Right atrium auricular region (tissue), 2 donors: ENCODE measurements at regions not wholly inside any gene's neighbourhood (a gene's known extent, or its start where the extent isn't known, plus 50 kb on each side); places are given as distances from the start of the nearest gene placed in this dataset.
"Not testable (repeated sequence)": the region's sequence is repeated elsewhere in the genome, so short reads cannot be mapped to it uniquely, and the experiment has no call there.

Source experiments
- DNase-seq: peaks from one replicate; pipeline ENCODE4 v3.0.0-alpha.2; 2019; ENCODE audit warnings: low spot score
- H3K27ac ChIP-seq, 2 donors: fragments of 200-600 bp; sonication (generic); 1 replicate in 1 of 2; 2 replicates in 1 of 2; pipeline ENCODE4 v1.5.1; 2016 to 2019
- H3K27me3 ChIP-seq, 2 donors: fragments of 200-600 bp; sonication (generic); one replicate each; pipeline versions ENCODE4 v1.5.1 to v1.6.0; 2017 to 2019
- H3K36me3 ChIP-seq: fragments of 200-600 bp; sonication (generic); one replicate; pipeline ENCODE4 v1.5.1; 2016
- H3K4me1 ChIP-seq, 2 donors: fragments of 200-600 bp; sonication (generic); one replicate each; pipeline versions ENCODE4 v1.5.1 to v1.6.0; 2017 to 2019
- H3K4me3 ChIP-seq, 2 donors: fragments of 200-600 bp; sonication (generic); 1 replicate in 1 of 2; 2 replicates in 1 of 2; pipeline ENCODE4 v1.5.1; 2017 to 2019; ENCODE audit warnings: mild to moderate bottlenecking in 1 of 2, moderate library complexity in 1 of 2
- H3K9me3 ChIP-seq, 2 donors: fragments of 200-600 bp; sonication (generic); one replicate each; pipeline ENCODE4 v1.5.1; 2019
- TF ChIP-seq, protein P1 (sequence below), 2 donors: fragments of 200-600 bp; sonication (generic); IDR thresholded peaks; one replicate each; pipeline ENCODE4 v1.5.1; 2019; ENCODE audit warnings: antibody characterized with exemption in 2 of 2

DNA sequence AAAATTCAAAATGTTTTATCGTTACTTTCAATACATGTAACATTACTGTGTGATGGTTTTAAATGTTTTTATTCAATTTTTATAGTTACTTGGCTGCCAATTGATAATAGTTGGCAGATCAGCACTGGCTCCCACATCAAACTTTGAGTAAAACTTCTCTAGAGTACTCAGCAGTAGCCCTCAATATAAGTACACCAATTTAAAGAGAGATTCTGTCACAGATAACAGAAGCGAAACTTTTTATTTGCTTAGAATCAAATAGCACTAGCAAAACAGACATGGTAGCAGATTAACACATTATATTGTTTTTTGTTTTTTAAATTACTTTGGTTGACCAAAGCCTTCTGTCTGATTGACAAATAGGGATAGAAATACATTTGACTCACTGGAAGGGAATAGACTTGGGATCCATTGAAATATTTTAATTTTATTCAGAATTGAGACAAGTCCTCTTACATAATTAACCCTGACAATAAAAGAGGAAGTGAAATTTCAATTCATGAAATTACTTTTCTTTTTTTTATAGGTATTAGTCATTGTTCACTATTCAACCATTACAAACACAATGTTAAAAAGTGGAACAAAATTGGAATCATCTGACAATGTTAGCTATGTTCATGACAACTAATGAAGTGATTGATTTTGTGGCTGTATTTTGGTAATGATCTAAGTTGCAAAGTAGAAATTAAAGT is 554.9 kb downstream of the KLHL4 start:
- no peak overlapping the region for H3K27ac ChIP-seq
- H3K4me1 ChIP-seq, result no peaks in the 10 kb centered on the region
- no peak for DNase-seq
- H3K9me3 ChIP-seq, result no peaks in the 10 kb centered on the region
- H3K36me3 ChIP-seq, result no peaks in the 10 kb centered on the region
- TF ChIP-seq, protein P1, sequence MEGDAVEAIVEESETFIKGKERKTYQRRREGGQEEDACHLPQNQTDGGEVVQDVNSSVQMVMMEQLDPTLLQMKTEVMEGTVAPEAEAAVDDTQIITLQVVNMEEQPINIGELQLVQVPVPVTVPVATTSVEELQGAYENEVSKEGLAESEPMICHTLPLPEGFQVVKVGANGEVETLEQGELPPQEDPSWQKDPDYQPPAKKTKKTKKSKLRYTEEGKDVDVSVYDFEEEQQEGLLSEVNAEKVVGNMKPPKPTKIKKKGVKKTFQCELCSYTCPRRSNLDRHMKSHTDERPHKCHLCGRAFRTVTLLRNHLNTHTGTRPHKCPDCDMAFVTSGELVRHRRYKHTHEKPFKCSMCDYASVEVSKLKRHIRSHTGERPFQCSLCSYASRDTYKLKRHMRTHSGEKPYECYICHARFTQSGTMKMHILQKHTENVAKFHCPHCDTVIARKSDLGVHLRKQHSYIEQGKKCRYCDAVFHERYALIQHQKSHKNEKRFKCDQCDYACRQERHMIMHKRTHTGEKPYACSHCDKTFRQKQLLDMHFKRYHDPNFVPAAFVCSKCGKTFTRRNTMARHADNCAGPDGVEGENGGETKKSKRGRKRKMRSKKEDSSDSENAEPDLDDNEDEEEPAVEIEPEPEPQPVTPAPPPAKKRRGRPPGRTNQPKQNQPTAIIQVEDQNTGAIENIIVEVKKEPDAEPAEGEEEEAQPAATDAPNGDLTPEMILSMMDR (IDR thresholded peaks at IDR 0.05), result no peak
- no peak overlapping the region for H3K4me3 ChIP-seq
- H3K27me3 ChIP-seq, result no peaks in the 10 kb centered on the region

DNA sequence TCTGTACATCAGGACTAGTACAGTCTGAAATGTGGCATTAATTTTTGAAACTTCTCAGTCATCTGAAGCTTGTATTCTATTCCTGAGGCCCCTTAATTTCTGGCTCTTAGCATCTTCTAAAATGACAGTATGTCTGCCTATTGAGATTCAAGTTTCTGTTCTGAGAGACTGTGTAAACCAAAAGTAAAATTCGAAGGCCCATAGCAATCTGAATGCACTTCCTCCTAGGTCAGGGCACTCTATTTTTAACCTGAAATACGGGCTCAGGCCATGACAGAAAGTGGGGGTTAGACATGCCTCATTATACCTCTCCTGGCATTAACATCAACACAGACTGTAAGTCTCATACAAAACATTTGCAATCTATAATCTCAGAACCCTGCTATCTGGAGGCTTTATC is 584.4 kb downstream of the KLHL4 start:
- TF ChIP-seq, protein P1 (IDR thresholded peaks at IDR 0.05), result no peak
- no peaks in the 10 kb centered on the region for H3K27me3 ChIP-seq
- no peaks in the 10 kb centered on the region for H3K36me3 ChIP-seq
- H3K4me1 ChIP-seq, result no peaks in the 10 kb centered on the region
- no peak for DNase-seq
- no peak overlapping the region for H3K27ac ChIP-seq
- H3K4me3 ChIP-seq, result no peak overlapping the region
- no peaks in the 10 kb centered on the region for H3K9me3 ChIP-seq

DNA sequence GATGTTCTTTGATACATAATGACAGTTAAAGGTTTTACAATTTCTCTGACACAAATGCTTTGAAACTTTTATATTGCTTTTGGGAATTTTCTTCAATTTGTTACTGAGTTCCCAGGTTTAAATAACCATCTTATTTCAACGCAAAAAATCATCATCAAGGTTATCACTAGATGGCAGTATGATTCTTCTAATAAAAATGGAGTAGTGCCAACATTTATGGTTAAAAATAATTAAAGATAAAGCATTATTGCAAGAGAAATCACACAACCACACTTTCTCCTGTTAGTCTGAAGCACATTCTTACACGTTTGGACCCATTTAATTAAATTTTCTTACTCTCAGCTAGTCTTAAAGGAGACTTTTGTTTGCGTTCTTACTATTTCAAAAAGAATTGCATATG is 611.3 kb upstream of the CPXCR1 start:
- Histone ChIP-seq H3K4me3 (no peak overlapping the region), H3K27ac (no peak overlapping the region)
- no peak for DNase-seq

DNA sequence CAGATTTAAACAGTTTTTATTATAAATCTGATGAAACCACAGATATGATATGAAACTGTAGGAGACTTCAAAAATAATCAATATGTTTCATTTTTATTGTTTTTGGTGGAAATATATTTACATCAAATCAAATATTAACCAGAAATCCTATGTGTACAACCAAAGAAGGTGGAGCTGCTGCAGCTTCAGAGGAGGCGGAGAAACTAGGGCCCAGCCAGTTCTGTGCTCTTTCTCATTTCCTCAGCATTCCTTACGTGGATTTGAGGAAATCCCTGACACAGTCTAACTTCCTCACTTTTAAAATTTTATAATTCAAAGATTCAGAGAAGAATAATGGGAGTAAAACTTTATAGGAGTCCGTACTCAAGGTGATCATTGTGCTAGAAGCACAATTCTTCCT is 610.7 kb upstream of the CPXCR1 start:
- Histone ChIP-seq H3K4me3 (no peak overlapping the region), H3K36me3 (no peaks in the 10 kb centered on the region), H3K9me3 (no peaks in the 10 kb centered on the region), H3K27me3 (no peaks in the 10 kb centered on the region), H3K27ac (no peak overlapping the region), H3K4me1 (no peaks in the 10 kb centered on the region)
- no peak for DNase-seq
- TF ChIP-seq, protein P1 (IDR thresholded peaks at IDR 0.05), result no peak

More for the DNA sequence above, 611.3 kb upstream of the CPXCR1 start:
- Histone ChIP-seq H3K4me1 (no peaks in the 10 kb centered on the region), H3K27me3 (no peaks in the 10 kb centered on the region), H3K36me3 (no peaks in the 10 kb centered on the region), H3K9me3 (no peaks in the 10 kb centered on the region)
- TF ChIP-seq, protein P1 (IDR thresholded peaks at IDR 0.05), result no peak

DNA sequence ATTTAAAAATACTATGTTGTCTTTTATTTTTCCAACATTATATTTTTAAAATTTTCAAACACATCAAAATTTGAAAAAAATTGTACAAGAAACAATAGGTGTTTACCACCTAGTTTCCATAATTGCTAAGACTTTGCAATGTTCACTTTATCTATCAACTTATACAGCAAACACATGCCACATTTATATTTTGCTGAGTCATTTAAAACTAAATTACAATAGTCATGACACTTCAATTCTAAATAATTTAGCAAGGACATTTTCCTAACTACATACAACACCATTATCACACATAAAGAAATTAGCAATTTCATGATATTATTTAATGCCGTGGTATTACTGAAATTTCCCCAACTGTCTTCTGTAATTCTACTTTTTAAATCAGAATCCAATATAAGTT is 600.4 kb upstream of the CPXCR1 start:
- TF ChIP-seq, protein P1 (IDR thresholded peaks at IDR 0.05), result no peak

DNA sequence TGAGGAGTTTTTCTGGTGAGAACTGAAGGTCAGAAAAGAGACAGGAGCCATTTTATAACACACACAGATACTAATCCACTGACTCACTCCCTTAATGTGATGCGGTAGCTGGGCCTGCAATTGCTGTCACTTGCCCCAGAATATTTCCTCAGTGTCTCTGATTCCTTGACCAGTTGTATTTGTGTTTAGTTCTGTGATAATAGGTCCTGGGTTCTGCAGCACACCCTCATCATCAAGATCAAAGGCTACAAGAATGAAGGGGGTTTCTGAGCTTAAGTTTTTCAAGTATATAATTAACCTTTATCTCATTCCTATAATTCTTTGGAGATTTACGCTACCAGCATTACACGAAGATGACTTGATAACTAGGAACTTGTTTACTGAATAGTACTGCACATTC is 576.5 kb upstream of the CPXCR1 start:
- Histone ChIP-seq H3K4me3 (no peak overlapping the region), H3K4me1 (no peaks in the 10 kb centered on the region), H3K27me3 (no peaks in the 10 kb centered on the region), H3K27ac (no peak overlapping the region), H3K9me3 (peaks cover 0 to 9% of the 10 kb centered on the region in 2 donors), H3K36me3 (no peaks in the 10 kb centered on the region)
- TF ChIP-seq, protein P1 (IDR thresholded peaks at IDR 0.05), result no peak
- DNase-seq, result no peak

More for the DNA sequence above, 600.4 kb upstream of the CPXCR1 start:
- Histone ChIP-seq H3K4me1 (no peaks in the 10 kb centered on the region), H3K27me3 (no peaks in the 10 kb centered on the region), H3K9me3 (no peaks in the 10 kb centered on the region), H3K4me3 (no peak overlapping the region), H3K36me3 (no peaks in the 10 kb centered on the region), H3K27ac (no peak overlapping the region)
- DNase-seq, result no peak

DNA sequence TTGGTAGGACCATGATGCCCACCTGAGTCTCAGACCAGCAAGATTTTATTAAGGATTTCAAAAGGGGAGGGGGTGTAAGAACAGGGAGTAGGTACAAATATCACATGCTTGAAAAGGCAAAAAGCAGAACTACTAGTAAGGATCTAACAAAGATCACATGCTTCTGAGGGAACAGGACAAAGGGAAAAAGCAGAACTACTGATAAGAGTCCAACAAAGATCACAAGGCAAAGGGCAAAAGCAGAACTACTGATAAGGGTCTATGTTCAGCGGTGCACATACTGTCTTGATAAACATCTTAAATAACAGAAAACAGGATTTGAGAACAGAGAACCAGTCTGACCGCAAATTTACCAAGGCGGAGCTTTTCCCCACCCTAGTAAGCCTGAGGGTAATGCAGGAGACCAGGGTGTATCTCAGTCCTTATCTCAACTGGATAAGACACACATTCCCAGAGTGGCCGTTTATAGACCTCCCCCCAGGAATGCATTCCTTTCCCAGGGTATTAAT is 573.0 kb upstream of the CPXCR1 start:
- H3K4me1 ChIP-seq, DNase-seq, H3K4me3 ChIP-seq, H3K27ac ChIP-seq, H3K27me3 ChIP-seq, H3K36me3 ChIP-seq, H3K9me3 ChIP-seq: not testable (repeated sequence)
